Osteocyte (in vitro differentiated cells): ENCODE measurements at regions not wholly inside any gene's neighbourhood (a gene's known extent, or its start where the extent isn't known, plus 50 kb on each side); places are given as distances from the start of the nearest gene placed in this dataset.

Source experiments
- DNase-seq: peaks from one replicate; pipeline ENCODE4 v3.0.0; 2021; ENCODE audit warnings: mixed read lengths; ENCODE audit not compliant: unreplicated experiment; ENCODE audit errors: extremely low spot score
- H3K27ac Mint-ChIP-seq: one replicate; pipeline ENCODE4 v1.8.0; 2021; ENCODE audit warnings: mild to moderate bottlenecking, mixed read lengths; ENCODE audit not compliant: unreplicated experiment
- H3K27me3 Mint-ChIP-seq: one replicate; pipeline ENCODE4 v1.8.0; 2021; ENCODE audit warnings: mixed read lengths; ENCODE audit not compliant: unreplicated experiment
- H3K36me3 Mint-ChIP-seq: one replicate; pipeline ENCODE4 v1.8.0; 2021; ENCODE audit warnings: mixed read lengths; ENCODE audit not compliant: unreplicated experiment
- H3K4me1 Mint-ChIP-seq: one replicate; pipeline ENCODE4 v1.8.0; 2021; ENCODE audit warnings: mixed read lengths; ENCODE audit not compliant: unreplicated experiment
- H3K4me3 Mint-ChIP-seq: one replicate; pipeline ENCODE4 v1.8.0; 2021; ENCODE audit warnings: mild to moderate bottlenecking, moderate library complexity, mixed read lengths; ENCODE audit not compliant: unreplicated experiment
- H3K9me3 Mint-ChIP-seq: one replicate; pipeline ENCODE4 v1.8.0; 2021; ENCODE audit warnings: mixed read lengths; ENCODE audit not compliant: unreplicated experiment
- TF ChIP-seq, protein P1 (sequence below): fragments of 200-600 bp; sonication (generic); IDR thresholded peaks from 2 replicates; pipeline ENCODE4 v1.5.0; 2021; ENCODE audit warnings: antibody characterized with exemption, mild to moderate bottlenecking, moderate library complexity

DNA sequence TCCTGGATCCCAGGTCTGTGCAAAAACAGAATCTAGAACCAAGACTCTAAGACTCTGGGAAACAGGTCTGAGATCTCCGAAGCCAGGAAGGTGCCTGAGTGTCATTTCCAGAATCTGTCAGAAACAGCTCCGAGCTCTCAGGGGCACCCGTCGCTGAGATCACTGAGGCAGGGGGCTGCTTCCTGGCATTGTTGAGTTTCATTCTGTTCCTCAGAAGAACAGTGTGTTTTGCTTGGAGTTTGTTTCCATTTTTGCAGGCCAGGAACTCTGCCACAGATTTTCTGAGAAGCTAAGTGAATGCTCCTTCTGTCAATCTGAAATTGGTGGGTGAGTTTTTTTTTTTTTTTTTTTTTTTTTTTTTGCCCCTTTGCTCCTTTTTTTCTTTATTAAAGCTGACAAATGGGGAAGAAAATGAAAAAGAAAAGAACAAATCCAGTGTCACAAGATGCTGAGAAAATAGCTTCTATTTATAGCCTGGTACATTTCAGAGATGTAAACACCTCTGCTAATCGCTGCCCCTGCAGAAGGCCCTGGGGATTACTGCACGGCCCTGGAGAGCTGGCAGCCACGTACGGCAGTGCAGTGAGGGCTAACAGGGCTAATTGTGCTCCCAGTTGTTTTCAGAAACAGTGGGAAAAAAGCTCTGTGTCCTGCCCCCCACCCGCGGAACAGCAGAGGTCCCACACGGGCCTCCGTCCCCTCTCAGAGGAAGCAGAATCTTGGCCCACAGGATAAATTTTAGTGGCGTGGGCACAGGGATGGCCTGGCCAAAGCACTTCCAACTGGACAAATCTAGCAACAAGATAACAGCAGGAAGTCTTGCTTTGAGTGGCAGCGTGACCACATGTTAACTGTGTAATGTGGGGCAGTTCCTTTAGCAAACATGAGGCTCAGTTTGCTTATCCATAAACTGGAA, 237.6 kb upstream of the IRS2 start:
- Mint-ChIP-seq H3K27me3 (no peaks in the 10 kb centered on the region), H3K9me3 (peaks cover 10% of the 10 kb centered on the region), H3K4me3 (no peak overlapping the region), H3K27ac (peak overlapping the region; percentile 92), H3K36me3 (peaks cover 2% of the 10 kb centered on the region), H3K4me1 (peaks cover 30% of the 10 kb centered on the region)
- TF ChIP-seq, protein P1, sequence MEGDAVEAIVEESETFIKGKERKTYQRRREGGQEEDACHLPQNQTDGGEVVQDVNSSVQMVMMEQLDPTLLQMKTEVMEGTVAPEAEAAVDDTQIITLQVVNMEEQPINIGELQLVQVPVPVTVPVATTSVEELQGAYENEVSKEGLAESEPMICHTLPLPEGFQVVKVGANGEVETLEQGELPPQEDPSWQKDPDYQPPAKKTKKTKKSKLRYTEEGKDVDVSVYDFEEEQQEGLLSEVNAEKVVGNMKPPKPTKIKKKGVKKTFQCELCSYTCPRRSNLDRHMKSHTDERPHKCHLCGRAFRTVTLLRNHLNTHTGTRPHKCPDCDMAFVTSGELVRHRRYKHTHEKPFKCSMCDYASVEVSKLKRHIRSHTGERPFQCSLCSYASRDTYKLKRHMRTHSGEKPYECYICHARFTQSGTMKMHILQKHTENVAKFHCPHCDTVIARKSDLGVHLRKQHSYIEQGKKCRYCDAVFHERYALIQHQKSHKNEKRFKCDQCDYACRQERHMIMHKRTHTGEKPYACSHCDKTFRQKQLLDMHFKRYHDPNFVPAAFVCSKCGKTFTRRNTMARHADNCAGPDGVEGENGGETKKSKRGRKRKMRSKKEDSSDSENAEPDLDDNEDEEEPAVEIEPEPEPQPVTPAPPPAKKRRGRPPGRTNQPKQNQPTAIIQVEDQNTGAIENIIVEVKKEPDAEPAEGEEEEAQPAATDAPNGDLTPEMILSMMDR, result no peak
- DNase-seq, result no peak

DNA sequence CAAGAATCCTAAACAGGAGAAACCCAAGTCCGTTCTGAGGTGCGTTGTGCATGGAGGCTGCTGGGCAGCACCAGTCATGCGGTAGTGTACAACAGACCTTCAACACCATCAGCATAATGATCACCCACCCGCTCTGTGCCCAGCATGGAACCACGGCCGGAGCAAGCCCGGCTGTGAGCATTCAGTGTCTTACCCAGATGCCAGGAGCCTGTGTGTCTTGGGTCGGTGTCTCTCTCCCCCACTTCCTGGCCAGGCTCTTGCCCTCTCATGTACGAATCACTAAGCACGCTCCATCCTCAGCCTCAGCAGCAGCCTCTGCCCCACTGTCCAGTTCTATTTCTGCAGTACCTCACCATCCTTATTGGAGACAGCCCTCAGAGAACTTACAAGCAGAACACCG, 231.6 kb upstream of the IRS2 start:
- no peaks in the 10 kb centered on the region for H3K36me3 Mint-ChIP-seq
- H3K4me3 Mint-ChIP-seq, result no peak overlapping the region
- H3K27me3 Mint-ChIP-seq, result no peaks in the 10 kb centered on the region
- H3K27ac Mint-ChIP-seq, result no peak overlapping the region
- H3K4me1 Mint-ChIP-seq, result peaks cover 51% of the 10 kb centered on the region
- no peak for DNase-seq
- peaks cover 5% of the 10 kb centered on the region for H3K9me3 Mint-ChIP-seq
- TF ChIP-seq, protein P1, result no peak

DNA sequence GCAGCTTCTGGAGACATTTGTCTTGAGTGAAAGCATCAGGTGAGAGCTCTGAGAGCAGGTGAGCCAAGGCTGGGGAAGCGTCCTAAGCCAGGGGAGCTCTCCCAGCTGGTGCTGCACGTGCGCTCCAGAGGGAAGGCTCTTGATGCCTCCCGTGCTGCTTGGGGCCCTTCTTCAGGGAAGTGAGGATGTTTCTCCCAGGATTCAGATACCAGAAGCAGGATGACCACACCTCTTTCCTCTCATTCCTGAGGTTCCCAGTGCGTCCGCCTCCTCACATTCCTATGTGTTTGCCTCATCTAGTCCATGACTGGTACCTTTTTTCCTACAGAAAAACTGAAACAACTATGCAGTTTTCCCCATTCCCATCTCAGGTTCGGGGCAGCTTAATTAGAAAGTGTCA, 231.0 kb upstream of the IRS2 start:
- Mint-ChIP-seq H3K27ac (peak overlapping the region; percentile 72), H3K9me3 (peaks cover 5% of the 10 kb centered on the region)

DNA sequence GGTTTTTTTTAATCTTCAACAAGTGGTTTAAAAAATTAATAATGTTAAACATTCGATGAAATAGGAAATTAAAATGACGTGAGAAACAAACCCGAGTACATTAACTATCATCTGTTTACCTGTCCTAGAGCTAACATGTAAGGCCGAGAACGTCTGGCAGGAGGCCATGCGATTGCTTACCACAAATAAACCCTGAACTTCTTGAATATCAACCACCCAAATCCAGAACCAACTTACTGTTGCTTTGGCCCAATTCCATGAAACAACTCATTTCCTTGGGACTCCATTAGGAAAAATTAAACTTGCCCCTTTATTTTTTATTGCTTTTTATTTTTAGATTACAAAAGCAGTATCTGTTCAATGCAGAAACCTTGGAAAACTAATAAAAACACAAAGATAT, 228.9 kb upstream of the IRS2 start:
- no peak for DNase-seq
- TF ChIP-seq, protein P1, result no peak
- Mint-ChIP-seq H3K4me3 (no peak overlapping the region), H3K9me3 (peaks cover 5% of the 10 kb centered on the region), H3K4me1 (peaks cover 74% of the 10 kb centered on the region), H3K36me3 (no peaks in the 10 kb centered on the region), H3K27ac (peak overlapping the region; percentile 23), H3K27me3 (no peaks in the 10 kb centered on the region)

More for the DNA sequence above, 231.0 kb upstream of the IRS2 start:
- peaks cover 56% of the 10 kb centered on the region for H3K4me1 Mint-ChIP-seq
- no peaks in the 10 kb centered on the region for H3K36me3 Mint-ChIP-seq
- H3K4me3 Mint-ChIP-seq, result no peak overlapping the region
- no peak for DNase-seq
- TF ChIP-seq, protein P1, result no peak
- no peaks in the 10 kb centered on the region for H3K27me3 Mint-ChIP-seq

DNA sequence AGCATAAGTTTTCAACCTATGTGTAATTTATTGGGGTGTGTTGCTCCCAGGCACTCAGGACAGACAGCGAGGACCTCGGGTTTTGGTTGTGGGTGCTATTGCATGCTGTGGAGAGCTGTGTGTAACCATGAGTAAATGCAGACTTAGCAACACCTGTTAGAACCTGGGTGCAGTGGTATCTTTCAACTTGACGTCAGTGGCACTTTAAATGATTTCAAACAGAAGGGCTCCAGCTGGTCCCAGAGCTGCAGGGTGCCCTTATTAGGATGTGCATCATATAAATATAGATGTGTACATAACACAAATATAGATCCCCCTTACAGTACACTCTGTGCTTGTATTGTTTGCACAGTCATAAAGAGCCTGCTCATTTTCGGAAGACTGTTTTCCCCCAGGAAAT, 228.3 kb upstream of the IRS2 start:
- TF ChIP-seq, protein P1, result no peak
- Mint-ChIP-seq H3K9me3 (peaks cover under 1% of the 10 kb centered on the region), H3K4me1 (peaks cover 79% of the 10 kb centered on the region)

More for the DNA sequence above, 228.3 kb upstream of the IRS2 start:
- no peak for DNase-seq
- Mint-ChIP-seq H3K4me3 (no peak overlapping the region), H3K27ac (peak overlapping the region; percentile 23), H3K36me3 (no peaks in the 10 kb centered on the region), H3K27me3 (no peaks in the 10 kb centered on the region)
